ENCODE measurements at regions not wholly inside any gene's neighbourhood (a gene's known extent, or its start where the extent isn't known, plus 50 kb on each side); places are given as distances from the start of the nearest gene placed in this dataset.

GRCh38 chr11:119496997-119497396, 74.0 kb upstream of the THY1 start:
- DNase-seq (ENCODE audit: extremely low read depth in 1 of 2, low read depth in 1 of 2): no peak

- DNase-seq (ENCODE audit: extremely low read depth in 1 of 2, low read depth in 1 of 2): no peak
Observed at GRCh38 chr11:119496469-119496868, 73.5 kb upstream of the THY1 start.

- no peak for DNase-seq (ENCODE audit: extremely low read depth in 1 of 2, low read depth in 1 of 2)
Observed at GRCh38 chr11:119493712-119494111, 70.7 kb upstream of the THY1 start.

GRCh38 chr11:119491753-119492510, 69.0 kb upstream of the THY1 start:
- DNase-seq (ENCODE audit: extremely low read depth in 1 of 2, low read depth in 1 of 2): no peak

- no peak for DNase-seq (ENCODE audit: extremely low read depth in 1 of 2, low read depth in 1 of 2)
Observed at GRCh38 chr11:119490253-119491006, 67.5 kb upstream of the THY1 start.

- DNase-seq (ENCODE audit: extremely low read depth in 1 of 2, low read depth in 1 of 2): no peak
Observed at GRCh38 chr11:119489087-119489486, 66.1 kb upstream of the THY1 start.

GRCh38 chr11:119488256-119488995, 65.5 kb upstream of the THY1 start:
- DNase-seq (ENCODE audit: extremely low read depth in 1 of 2, low read depth in 1 of 2): no peak

GRCh38 chr11:119486691-119487259, 63.8 kb upstream of the THY1 start:
- no peak for DNase-seq (ENCODE audit: extremely low read depth in 1 of 2, low read depth in 1 of 2)

GRCh38 chr11:119486016-119486415, 63.0 kb upstream of the THY1 start:
- DNase-seq (ENCODE audit: extremely low read depth in 1 of 2, low read depth in 1 of 2): no peak

- DNase-seq (ENCODE audit: extremely low read depth in 1 of 2, low read depth in 1 of 2): no peak
Observed at GRCh38 chr11:119484741-119485605, 62.0 kb upstream of the THY1 start.

GRCh38 chr11:119483881-119484371, 61.0 kb upstream of the THY1 start:
- DNase-seq (ENCODE audit: extremely low read depth in 1 of 2, low read depth in 1 of 2): no peak

- no peak for DNase-seq (ENCODE audit: extremely low read depth in 1 of 2, low read depth in 1 of 2)
Observed at GRCh38 chr11:119483341-119483880, 60.4 kb upstream of the THY1 start.

- DNase-seq (ENCODE audit: extremely low read depth in 1 of 2, low read depth in 1 of 2): no peak
Observed at GRCh38 chr11:119482521-119483011, 59.6 kb upstream of the THY1 start.

- no peak for DNase-seq (ENCODE audit: extremely low read depth in 1 of 2, low read depth in 1 of 2)
Observed at GRCh38 chr11:119481667-119482400, 58.9 kb upstream of the THY1 start.

- peak; percentile 38 to 42 for DNase-seq (ENCODE audit: extremely low read depth in 1 of 2, low read depth in 1 of 2)
Observed at GRCh38 chr11:119481021-119481666, 58.2 kb upstream of the THY1 start.

- DNase-seq (ENCODE audit: extremely low read depth in 1 of 2, low read depth in 1 of 2): no peak
Observed at GRCh38 chr11:119480380-119481020, 57.5 kb upstream of the THY1 start.

- no peak for DNase-seq (ENCODE audit: extremely low read depth in 1 of 2, low read depth in 1 of 2)
Observed at GRCh38 chr11:119479685-119480275, 56.8 kb upstream of the THY1 start.

Data from stimulated activated CD8-positive, alpha-beta memory T cell treated with anti-CD3 and anti-CD28 coated beads, Interleukin-7, amount 100 ng/mL, for 48 hours (primary cell).